Right renal pelvis (tissue), 4 donors: ENCODE measurements at regions not wholly inside any gene's neighbourhood (a gene's known extent, or its start where the extent isn't known, plus 50 kb on each side); places are given as distances from the start of the nearest gene placed in this dataset.
"Not testable (repeated sequence)": the region's sequence is repeated elsewhere in the genome, so short reads cannot be mapped to it uniquely, and the experiment has no call there.

Experiments used
- DNase-seq, 4 donors: peaks; one replicate each; pipeline ENCODE4 v3.0.0-alpha.2; 2013; ENCODE audit warnings: low read depth in 4 of 4, low spot score in 3 of 4, missing footprints in 1 of 4

DNA sequence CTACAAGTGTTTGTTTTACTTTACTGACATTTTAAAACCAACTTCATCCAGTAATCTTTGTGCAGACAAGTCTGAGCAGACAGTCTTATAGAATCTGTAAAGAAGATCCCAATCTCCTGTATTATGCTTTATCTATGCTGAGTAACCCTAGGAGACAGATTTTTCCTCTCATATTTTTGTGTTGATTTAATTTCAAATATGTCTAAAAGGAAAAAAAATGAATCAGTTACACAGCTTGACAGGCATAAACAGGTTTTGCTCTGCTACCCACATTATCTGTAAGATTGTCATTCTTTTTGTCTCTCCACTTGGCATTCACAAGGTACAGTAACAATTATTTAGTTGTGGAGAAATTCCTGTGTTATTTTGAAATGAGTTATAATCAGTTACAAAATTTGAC is 415.0 kb downstream of the NYAP2 start:
- DNase-seq, result no peak

DNA sequence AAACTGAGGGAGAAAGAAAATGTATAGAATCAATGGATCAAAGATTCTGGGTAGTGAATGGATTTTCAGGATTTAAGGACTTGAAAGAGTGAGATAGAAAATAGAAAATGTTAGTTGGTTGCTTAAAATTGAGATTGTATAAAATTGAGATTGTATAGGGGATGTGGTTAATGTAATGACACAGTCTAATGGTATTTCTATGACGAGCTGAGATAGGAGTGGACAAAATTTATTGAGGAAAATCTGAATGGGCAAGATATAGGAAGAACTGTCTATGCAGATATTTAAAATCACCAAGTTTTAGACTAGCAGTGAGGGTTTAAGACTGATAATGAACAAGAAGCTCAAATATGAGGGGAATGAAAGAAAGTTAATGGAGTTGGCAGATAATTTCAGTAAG is 406.6 kb downstream of the NYAP2 start:
- no peak for DNase-seq

DNA sequence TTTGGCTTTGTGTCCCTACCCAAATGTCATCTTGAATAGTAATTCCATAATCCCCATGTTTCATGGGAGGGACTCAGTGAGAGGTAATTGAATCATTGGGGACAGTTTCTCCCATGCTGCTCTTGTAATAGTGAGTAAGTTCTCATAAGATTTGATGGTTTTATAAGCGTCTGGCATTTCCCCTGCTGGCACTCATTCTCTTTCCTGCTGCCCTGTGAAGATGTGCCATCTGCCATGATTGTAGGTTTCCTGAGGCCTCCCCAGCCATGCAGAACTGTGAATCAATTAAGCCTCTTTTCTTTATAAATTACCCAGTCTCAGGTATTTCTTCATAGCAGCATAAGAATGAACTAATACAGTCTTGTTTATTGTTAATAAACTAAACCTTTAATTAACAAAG is 402.6 kb downstream of the NYAP2 start:
- DNase-seq, result not testable (repeated sequence)

DNA sequence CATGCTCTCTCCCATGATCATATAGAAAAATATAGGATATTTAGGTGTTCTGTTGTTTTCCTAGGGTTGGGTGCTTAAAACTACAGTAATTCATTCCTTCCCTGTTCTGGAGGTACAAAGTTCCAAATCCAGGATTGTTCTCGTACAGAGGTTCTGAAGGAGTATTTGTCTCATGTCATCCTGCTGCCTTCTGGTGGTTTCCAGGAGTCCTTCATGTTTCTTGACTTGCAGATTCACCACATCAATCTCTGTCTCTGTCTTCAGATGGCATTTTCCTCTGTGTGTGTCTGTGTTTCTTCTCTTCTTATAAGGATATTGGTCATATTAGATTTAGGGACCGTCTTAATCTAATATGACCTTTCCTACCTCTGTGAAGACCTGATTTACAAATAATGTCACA is 397.9 kb downstream of the NYAP2 start:
- DNase-seq, result no peak

DNA sequence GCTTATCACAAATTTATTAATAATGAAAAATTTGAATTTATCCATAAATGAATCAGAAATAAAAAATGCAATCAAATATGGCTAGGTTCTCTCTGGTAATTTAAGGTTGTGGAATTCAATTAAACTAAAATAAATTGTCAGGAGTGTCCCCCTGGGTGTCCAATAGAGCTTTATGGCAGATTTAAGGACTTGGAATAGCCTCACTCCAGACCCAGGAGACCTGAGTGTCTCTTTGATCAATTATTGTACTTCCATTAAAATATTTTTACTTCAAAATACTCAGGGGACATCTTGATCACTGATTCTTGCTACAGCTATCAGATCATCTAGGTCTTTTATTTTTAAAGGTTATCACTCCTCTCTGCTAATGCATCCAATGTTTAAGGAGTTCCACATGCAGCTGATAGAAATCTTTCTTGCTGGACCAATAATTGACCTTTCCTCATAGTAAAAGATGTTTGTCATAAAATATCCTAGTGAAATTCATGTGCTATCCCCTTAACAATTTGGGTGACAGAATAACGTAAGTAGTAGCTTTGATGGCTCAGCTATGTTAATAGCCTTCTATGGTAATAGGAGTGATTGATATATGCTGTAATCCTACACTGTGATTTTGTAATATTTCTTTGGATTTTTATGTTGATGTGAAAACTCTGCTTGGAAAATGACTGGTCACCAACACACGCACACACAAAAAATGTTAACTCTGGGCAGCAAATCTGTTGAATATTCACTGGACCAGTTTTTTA is 395.3 kb downstream of the NYAP2 start:
- no peak for DNase-seq

DNA sequence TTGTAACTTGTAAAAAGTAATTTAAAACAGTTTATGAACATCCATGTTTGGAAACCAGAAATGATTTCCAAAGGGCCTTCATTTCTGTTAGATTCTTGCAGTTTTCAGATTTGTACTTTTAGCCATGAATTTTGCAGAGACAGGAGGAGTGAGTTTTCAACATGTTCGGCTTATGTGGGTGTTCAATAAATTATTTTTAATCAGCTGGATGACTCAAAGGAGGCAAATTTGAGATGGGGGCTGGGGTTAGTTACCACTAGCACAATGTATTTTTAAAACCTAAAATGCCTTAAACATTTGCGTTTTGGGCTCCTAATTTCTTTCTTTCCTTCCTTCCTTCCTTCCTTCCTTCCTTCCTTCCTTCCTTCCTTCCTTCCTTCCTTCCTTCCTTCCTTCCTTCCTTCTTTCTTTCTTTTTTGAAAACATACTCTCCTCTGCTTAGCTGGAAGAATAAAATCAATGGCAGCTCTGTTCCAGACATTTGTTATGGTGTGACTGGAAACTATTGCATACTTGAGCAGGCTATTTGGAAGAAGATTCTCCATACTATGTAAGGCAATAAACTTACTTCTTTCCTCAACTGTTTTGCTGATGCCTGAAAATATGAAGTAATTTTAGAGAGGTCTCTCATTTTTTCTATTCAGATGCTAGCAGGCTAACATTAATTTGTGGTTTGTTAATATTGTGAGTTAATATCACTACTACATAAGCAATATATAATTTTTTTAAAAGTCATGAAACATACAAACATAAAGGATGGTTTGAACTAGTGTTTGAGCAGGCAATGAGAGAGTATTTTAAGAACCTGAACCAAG is 394.4 kb downstream of the NYAP2 start:
- DNase-seq, result no peak

DNA sequence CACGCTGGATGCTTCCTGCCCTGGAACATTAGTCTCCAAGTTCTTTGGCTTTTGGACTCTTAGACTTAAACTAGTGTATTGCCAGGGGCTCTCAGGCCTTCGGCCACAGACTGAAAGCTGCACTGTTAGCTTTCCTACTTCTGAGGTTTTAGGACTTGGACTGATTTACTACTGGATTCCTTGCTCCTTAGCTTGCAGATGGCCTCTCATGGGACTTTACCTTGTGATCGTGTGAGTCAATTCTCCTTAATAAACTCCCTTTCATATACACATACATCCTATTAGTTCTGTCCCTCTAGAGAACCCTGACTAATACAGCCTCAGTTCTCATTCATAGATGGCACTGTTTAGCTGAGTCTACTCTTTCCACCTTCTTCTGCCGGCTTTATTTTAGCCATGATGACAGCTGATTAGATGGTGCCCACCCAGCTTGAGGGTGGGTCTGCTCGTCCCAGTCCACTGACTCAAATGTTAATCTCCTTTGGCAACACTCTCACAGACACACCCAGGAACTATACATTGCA is 389.1 kb downstream of the NYAP2 start:
- no peak for DNase-seq

DNA sequence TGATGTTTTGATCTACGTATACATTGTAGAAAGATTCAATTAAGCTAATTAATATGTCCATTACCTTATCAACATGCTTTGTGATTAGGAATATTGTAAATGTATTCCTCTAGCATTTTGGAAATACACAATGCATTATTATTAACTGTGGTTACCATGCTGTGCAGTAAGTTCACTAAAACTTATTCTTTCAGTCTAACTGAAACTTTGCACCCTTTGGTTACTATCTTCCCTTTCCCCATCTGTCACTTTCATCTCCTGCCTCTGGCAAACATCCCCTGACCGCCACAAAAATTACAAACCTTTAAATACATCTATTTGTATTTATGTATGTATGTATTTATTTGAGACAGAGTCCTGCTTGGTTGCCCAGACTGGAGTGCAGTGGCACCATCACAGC is 388.0 kb downstream of the NYAP2 start:
- no peak for DNase-seq

DNA sequence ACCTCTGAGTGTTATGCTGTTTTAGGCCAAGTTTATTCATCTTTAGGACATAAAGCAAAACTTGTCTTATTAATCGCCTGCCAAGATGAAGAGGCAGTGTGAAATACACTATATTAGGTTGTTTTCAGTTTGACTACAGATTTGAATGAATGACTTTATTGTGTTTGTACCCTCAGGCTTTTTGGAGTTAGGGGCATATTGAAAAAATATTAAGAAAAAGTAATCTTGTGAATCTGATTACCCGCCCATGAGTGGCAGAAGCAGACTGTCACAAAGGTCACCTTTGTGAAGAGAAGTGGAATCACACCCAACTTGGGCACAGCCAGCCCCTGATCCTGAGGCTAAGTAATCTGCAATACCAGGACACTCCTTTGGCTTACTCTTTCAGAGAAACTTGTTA is 382.5 kb downstream of the NYAP2 start:
- no peak for DNase-seq

DNA sequence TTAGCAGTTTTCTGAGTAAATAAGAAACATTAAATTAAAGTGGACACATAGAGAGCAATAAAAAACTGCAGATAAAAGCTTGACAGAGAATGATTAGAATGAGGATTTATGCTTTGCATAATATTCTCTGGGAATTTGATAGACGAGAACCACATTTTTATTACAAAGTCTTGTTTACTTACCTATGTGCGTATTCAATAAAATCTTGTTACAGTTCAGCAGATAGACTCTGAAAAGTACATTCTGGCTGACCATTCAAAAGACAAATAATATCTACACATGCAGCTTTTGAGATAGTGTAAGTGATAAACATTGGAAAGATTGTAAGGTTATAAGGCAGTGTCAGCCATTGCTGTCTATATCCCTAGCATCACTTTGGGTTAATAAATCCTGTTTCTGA is 381.6 kb downstream of the NYAP2 start:
- no peak for DNase-seq

DNA sequence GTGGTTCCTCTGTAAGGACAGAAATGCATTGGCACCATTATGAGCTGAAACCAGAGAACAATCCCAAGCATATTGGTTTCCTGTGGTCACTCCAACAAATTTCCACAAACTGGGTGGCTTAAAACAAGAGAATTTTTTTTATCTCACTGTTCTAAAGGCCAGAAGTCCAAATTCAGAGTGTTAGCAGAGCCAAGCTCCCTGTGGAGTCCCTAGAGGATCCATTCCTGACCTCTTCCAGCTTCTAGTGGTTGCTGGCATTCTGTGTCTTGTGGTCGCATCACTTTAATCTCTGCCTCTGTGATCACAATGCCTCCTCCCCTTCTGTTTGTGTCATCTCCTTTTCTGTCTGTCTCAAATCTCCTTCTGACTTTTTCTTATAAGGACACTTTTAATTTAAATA is 380.3 kb downstream of the NYAP2 start:
- no peak for DNase-seq

DNA sequence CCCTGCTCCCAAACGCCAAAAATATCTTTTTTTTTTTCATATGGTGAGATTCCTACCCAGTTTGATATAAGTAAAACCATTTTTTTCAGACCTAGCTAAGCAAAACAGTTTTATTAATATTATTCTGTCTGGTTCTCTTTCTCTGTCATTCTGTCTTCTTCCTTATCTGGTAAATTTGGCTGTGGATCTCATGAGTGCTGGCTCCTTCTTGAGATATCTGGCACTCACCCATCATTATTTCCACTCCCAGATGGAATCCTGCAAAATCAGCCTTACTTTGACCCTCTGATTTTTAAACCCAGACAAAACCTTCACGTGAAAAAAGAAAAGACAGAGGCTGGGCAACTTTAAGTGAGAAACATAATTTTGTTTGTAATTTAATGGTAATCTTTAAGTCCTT is 373.6 kb downstream of the NYAP2 start:
- no peak for DNase-seq

DNA sequence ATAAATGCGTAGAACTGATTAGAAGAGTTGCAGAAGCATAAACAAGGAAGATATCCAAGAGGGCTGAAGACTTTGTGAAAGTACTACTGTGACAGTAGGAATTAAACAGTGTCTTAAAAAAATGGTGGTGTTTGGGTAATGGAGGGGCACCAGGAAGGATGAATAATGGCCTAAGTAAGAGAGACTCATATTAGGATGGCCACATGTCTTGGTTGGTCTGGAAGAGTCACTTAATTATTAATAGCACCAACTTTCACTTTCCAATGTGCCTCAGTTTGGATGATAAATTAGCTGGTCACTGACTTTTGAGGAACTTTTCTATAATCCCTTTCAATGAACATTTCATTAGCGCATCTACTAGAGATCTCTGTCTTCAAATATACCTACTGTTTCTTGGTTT is 372.2 kb downstream of the NYAP2 start:
- no peak for DNase-seq

DNA sequence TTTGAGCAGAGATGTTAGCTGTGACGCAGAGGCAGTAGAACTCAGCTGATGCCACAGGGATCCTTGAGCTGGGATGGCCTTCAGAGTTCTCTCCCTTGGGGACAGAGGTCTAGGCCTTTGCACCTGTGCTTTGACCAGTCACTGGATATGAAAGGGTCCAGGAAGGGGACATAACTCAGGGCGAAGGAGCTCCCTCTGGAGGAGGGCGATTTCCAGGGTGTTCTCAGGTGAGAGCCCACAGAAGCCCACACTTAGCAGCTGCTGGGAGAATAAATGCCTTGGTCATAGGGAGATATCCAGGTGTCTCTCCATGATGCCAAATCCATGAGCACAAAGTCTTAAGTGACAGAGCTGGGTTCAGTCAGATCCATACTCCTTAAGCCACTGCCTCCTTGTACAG is 369.2 kb downstream of the NYAP2 start:
- DNase-seq, result no peak

DNA sequence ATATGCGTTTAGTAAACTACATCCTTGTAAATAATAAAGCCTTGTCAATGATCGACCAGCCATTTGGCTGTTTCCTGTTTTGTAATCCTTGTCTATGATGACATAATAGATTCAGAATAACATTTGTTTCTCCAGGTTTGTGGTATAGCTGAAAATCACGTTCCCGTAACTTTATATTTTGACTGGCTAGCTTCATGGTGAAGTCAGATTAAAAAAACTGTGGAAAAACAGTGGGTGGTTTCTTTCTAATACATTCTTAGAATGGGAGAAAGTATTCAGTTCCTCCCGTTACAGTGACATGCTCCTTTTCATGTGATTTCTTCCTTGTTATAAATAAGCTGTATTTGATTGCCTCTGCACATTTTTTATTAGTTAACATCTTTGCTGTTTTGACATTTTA is 366.9 kb downstream of the NYAP2 start:
- DNase-seq, result no peak

DNA sequence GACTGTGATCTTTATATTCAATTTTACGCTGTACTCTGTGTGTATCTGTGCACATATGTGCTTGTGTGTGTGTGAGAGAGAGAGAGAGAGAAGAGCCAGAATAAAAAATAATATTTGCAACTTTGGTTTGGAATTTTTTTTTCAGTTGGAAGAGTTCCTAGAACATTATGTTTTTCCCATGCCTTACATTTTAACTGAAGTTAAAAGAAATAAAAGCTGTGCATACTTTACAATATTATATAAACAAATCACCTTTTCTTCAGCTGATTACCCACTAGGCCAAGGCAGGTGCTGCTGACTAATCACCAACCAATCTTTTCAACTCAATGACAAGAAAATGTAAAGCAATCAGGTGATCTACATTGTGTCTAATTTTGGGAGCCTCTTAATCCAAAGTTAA is 366.3 kb downstream of the NYAP2 start:
- DNase-seq, result no peak

DNA sequence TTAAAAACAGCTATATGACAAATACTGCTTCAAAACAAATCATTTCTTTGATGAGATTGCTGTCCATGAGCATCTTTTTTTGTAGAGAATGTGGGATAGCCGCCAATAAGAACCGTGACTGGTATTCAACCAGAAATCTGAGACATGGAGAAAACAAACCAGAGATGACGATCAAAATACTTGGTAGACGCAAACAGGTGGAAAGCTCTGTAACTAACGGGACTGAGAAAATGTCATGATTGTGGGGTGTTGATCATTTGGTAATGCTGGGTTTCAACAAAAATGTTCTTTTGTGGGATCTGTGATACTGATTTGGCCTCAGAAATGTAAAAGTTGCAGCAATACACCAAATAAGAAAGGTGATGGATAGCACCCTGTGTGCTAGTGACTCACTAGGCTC is 364.8 kb downstream of the NYAP2 start:
- no peak for DNase-seq

DNA sequence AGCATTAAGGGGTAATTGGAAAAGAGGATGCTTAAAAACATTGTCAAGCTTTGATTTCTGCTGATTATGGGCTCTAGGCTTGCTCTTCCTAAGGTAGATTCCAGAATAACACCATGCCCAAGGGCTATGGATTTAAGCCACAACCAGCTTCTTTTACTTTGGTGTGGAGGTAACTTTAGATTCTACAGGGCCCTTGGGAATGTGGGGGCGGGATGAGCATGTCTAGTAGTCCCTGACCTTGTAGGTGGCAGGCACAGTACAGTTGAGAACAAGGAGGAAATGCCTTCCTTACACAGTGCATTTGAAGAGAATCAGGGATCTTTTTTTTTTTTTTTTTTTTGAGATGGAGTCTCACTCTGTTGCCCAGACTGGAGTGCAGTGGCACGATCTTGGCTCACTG is 364.2 kb downstream of the NYAP2 start:
- no peak for DNase-seq

DNA sequence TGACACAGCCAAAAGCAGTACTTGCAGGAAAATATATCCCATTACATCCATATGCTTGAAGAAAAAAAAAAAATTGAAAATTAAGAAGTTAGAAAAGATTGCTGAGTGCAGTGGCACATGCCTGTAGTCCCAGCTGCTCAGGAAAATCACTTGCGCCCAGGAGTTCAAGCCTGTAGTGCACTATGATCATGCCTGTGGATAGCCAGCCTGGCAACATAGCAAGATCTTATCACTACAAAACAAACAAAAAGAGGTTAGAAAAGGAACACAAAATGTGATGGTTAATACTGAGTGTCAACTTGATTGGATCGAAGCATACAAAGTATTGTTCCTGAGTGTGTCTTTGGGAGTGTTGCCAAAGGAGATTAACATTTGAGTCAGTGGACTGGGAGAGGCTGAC is 361.9 kb downstream of the NYAP2 start:
- no peak for DNase-seq

DNA sequence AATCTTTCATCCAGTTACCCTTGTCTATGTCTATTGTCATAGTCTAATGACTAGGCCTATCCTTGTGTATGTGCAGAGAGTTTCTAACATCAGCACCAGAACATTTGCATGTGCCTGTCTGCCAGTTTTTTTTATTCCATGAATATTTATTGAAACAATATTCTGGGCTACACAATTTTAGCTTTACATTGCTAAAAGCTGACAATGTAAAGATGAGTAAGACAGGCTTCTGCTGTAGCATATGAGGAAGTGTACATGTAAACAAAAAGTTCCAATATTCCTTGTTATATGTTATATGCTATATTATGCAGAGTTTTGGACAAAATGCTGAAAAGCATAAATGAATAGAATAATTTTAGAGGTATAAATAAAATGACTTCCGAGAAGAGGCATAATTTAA is 357.7 kb downstream of the NYAP2 start:
- DNase-seq, result no peak

DNA sequence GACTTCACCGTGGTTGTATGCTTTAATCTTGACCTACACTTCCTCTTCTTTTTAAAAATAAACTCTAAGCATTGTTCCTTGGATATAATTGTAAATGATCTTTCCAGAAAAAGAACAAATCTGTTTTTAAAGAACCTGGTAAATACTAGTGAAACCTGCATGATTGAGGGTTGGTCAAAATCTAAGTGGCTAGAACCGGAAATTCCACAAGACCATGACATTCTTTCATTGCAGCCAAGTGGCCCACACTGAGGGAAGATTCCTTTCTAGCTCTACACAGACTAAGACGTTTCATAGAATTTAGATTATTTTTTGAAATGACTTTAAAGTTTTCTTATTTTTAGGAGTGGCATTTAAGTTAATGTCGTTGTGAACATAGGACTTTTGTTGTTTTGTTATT is 356.7 kb downstream of the NYAP2 start:
- no peak for DNase-seq

DNA sequence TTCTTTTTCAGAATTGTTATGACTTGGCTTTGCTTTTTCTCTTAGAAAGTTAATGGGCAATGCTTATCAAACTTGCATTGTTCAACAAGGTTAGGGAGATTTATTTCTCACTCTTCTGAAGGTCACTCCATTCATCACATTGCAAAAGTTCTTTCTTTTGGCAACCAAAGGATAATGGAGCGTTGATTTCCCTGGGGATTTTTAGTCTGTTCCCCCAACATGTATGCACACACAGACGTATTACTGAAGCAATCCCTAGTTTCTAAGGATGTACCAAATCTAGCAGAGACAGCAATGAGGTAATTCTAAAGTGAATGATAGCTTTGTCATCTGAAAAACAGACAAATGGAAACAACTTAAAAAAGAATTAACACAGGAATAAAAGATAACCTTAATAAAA is 349.1 kb downstream of the NYAP2 start:
- DNase-seq, result no peak
